ENCODE measurements at regions not wholly inside any gene's neighbourhood (a gene's known extent, or its start where the extent isn't known, plus 50 kb on each side); places are given as distances from the start of the nearest gene placed in this dataset.

DNA sequence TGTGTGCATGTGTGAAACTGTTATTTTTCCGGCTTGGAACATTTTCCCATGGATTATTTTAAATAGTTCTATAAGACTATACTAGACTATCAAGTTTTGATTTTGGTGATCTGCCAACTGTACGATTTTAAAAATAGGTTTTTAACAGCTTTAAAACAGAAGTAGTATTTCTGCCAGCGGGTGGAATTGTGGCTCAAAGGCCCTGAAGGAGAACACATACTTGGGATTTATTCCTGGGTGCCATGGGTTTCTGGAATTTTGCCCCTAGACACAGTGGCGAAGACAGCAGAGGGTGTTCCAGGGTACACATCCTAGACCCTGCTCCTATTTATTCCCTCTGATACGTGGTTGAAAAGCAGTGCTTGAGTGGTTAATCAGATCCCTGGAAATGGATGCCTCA is 81.7 kb upstream of the IPO9 start (continued):
- TF ChIP-seq, protein P1, sequence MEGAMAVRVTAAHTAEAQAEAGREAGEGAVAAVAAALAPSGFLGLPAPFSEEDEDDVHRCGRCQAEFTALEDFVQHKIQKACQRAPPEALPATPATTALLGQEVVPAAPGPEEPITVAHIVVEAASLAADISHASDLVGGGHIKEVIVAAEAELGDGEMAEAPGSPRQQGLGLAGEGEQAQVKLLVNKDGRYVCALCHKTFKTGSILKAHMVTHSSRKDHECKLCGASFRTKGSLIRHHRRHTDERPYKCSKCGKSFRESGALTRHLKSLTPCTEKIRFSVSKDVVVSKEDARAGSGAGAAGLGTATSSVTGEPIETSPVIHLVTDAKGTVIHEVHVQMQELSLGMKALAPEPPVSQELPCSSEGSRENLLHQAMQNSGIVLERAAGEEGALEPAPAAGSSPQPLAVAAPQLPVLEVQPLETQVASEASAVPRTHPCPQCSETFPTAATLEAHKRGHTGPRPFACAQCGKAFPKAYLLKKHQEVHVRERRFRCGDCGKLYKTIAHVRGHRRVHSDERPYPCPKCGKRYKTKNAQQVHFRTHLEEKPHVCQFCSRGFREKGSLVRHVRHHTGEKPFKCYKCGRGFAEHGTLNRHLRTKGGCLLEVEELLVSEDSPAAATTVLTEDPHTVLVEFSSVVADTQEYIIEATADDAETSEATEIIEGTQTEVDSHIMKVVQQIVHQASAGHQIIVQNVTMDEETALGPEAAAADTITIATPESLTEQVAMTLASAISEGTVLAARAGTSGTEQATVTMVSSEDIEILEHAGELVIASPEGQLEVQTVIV (IDR thresholded peaks at IDR 0.05; ENCODE audit: borderline replicate concordance, partially characterized antibody), result no peak
- TF ChIP-seq ATF7 (IDR thresholded peaks at IDR 0.05; ENCODE audit: low read depth) (no peak), EZH2 (IDR thresholded peaks at IDR 0.05; ENCODE audit: borderline replicate concordance, control insufficient read depth, low read depth, low read length) (no peak), ESRRA (IDR thresholded peaks at IDR 0.05; ENCODE audit: low read length) (no peak), ASH2L (IDR thresholded peaks at IDR 0.05; ENCODE audit: borderline replicate concordance, low read depth) (no peak), NR2F1 (conservative IDR thresholded peaks at IDR 0.05) (no peak), BHLHE40 (IDR thresholded peaks at IDR 0.05; ENCODE audit: borderline replicate concordance in 1 of 2, low read depth in 2 of 2, low read length in 1 of 2) (no peak), CREM (IDR thresholded peaks at IDR 0.05; ENCODE audit: low read depth) (no peak), CBX3 (IDR thresholded peaks at IDR 0.05; ENCODE audit: borderline replicate concordance, low read depth) (no peak), RUNX3 (IDR thresholded peaks at IDR 0.05; ENCODE audit: low read length) (no peak)
- TF ChIP-seq, protein P2, sequence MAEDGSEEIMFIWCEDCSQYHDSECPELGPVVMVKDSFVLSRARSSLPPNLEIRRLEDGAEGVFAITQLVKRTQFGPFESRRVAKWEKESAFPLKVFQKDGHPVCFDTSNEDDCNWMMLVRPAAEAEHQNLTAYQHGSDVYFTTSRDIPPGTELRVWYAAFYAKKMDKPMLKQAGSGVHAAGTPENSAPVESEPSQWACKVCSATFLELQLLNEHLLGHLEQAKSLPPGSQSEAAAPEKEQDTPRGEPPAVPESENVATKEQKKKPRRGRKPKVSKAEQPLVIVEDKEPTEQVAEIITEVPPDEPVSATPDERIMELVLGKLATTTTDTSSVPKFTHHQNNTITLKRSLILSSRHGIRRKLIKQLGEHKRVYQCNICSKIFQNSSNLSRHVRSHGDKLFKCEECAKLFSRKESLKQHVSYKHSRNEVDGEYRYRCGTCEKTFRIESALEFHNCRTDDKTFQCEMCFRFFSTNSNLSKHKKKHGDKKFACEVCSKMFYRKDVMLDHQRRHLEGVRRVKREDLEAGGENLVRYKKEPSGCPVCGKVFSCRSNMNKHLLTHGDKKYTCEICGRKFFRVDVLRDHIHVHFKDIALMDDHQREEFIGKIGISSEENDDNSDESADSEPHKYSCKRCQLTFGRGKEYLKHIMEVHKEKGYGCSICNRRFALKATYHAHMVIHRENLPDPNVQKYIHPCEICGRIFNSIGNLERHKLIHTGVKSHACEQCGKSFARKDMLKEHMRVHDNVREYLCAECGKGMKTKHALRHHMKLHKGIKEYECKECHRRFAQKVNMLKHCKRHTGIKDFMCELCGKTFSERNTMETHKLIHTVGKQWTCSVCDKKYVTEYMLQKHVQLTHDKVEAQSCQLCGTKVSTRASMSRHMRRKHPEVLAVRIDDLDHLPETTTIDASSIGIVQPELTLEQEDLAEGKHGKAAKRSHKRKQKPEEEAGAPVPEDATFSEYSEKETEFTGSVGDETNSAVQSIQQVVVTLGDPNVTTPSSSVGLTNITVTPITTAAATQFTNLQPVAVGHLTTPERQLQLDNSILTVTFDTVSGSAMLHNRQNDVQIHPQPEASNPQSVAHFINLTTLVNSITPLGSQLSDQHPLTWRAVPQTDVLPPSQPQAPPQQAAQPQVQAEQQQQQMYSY (CRISPR knock-in tag; IDR thresholded peaks at IDR 0.05), result no peak
- TF ChIP-seq, protein P3, sequence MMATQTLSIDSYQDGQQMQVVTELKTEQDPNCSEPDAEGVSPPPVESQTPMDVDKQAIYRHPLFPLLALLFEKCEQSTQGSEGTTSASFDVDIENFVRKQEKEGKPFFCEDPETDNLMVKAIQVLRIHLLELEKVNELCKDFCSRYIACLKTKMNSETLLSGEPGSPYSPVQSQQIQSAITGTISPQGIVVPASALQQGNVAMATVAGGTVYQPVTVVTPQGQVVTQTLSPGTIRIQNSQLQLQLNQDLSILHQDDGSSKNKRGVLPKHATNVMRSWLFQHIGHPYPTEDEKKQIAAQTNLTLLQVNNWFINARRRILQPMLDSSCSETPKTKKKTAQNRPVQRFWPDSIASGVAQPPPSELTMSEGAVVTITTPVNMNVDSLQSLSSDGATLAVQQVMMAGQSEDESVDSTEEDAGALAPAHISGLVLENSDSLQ (IDR thresholded peaks at IDR 0.05), result no peak
- TF ChIP-seq, protein P4, sequence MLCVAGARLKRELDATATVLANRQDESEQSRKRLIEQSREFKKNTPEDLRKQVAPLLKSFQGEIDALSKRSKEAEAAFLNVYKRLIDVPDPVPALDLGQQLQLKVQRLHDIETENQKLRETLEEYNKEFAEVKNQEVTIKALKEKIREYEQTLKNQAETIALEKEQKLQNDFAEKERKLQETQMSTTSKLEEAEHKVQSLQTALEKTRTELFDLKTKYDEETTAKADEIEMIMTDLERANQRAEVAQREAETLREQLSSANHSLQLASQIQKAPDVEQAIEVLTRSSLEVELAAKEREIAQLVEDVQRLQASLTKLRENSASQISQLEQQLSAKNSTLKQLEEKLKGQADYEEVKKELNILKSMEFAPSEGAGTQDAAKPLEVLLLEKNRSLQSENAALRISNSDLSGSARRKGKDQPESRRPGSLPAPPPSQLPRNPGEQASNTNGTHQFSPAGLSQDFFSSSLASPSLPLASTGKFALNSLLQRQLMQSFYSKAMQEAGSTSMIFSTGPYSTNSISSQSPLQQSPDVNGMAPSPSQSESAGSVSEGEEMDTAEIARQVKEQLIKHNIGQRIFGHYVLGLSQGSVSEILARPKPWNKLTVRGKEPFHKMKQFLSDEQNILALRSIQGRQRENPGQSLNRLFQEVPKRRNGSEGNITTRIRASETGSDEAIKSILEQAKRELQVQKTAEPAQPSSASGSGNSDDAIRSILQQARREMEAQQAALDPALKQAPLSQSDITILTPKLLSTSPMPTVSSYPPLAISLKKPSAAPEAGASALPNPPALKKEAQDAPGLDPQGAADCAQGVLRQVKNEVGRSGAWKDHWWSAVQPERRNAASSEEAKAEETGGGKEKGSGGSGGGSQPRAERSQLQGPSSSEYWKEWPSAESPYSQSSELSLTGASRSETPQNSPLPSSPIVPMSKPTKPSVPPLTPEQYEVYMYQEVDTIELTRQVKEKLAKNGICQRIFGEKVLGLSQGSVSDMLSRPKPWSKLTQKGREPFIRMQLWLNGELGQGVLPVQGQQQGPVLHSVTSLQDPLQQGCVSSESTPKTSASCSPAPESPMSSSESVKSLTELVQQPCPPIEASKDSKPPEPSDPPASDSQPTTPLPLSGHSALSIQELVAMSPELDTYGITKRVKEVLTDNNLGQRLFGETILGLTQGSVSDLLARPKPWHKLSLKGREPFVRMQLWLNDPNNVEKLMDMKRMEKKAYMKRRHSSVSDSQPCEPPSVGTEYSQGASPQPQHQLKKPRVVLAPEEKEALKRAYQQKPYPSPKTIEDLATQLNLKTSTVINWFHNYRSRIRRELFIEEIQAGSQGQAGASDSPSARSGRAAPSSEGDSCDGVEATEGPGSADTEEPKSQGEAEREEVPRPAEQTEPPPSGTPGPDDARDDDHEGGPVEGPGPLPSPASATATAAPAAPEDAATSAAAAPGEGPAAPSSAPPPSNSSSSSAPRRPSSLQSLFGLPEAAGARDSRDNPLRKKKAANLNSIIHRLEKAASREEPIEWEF (IDR thresholded peaks at IDR 0.05; ENCODE audit: insufficient replicate concordance, low read depth, low read length), result no peak

All from GM12878 (cell line).